IPS DF 19.7 (cell line): ENCODE measurements at regions not wholly inside any gene's neighbourhood (a gene's known extent, or its start where the extent isn't known, plus 50 kb on each side); places are given as distances from the start of the nearest gene placed in this dataset.
"Not testable (repeated sequence)": the region's sequence is repeated elsewhere in the genome, so short reads cannot be mapped to it uniquely, and the experiment has no call there.

Experiments
- DNase-seq: peaks from one replicate; pipeline ENCODE4 v3.0.0-alpha.2; 2013; ENCODE audit warnings: low read depth, low spot score

DNA sequence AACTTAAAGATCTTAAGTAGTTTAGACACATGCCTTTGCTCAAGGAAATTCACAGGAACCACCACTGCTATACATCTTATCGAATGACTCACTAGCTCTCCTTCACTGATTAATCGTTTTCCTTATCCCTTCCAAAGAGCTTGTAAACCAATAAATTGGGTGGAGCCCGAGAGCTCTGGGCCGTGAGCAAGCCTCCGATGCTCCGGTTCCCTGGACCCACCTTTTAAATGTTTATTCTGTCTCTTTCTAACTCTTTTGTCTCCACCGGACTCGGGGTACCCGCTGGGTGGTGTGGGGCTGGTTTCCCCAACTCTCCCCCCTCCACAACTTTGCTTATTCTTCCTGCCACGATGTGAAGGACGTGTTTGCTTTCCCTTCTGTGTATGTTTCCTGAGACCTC is 292.9 kb upstream of the TMEFF2 start:
- no peak for DNase-seq

DNA sequence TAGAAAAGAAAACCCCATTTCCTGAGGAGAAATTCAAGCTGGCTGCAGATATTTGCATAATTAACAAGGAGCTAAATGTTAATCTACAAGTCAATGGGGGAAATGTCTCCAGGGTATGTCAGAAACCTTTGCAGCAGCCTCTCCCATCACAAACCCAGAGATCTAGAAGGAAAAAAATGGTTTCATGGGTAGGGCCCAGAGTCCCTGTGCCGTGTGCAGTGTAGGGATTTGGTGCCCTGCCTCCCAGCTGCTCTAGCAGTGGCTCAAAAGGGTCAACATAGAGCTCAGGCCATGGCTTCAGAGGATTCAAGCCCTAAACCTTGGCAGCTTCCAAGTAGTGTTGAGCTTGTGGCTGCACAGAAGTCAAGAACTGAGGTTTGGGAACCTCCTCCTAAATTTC is 290.2 kb upstream of the TMEFF2 start:
- DNase-seq, result no peak

DNA sequence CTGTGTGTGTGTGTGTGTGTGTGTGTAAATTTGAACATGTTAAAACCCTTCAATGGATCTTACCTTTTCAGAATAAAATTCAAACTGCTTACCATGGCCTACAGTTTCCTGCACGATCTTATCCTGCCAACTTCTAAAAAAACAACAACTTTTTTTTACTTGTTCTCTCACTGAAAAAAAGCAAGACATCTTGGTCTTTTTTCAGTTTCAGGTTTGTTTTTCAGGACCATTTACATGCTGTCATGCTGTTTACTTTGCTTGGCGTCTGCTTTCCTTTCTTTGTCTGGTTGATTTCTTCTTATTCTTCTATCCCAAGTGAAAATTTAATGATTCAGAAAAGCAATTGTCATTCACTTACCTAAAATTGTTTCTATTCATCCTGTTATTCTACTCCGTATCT is 286.3 kb upstream of the TMEFF2 start:
- no peak for DNase-seq

DNA sequence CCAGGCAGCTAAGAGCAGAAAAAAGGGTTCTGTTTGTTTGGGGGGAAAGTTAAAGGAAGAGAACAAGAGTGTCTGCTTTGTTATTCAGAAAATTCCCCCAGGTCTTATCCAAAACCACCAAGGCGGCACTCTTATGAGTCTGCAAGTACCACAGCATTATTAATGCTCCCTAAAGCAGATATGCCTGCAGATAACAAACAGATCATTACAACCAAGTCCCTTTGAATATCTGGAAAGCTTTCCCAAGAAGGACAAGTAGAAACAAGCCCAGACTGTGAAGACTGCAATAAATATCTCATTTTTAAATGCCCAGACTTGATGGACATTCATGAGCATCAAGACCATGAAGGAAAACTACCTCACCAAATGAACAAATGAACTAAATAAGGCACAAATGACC is 278.6 kb upstream of the TMEFF2 start:
- DNase-seq, result no peak

DNA sequence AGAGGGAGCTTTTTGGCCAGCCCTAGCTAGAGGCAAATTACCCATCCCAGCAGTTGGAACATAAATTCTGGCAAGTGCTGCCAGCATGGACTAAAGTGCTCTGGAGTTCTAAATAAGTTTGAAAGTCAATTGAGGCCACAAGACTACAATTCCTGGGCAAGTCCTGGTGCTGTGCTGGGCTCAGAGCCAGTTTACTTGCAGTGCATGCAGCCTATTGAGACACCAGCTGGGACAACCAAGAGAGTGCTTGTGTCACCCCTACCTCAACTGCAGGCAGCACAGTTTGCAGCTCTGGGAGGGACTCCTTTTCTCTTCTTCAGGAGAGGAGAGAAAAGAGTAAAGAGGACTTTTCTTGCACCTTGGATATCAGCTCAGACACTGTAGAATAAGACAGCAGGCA is 277.2 kb upstream of the TMEFF2 start:
- DNase-seq, result no peak

DNA sequence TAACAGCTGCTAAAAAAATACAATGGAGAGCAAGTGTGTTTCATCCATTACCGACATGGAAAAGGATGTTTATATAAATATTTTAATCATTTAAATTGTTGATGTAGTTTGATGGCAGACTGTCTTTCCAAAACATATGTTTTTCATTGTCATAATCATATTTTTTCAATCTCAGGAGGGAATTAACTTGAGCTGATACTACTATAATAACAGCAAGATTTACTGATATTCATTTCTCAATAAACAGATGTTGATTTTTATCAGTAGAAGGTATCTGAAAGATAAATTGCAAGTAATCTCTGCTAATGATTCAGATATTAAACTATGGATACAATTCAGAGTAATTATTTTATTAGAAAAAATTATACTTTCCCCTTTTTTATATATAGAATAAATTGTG is 274.9 kb upstream of the TMEFF2 start:
- no peak for DNase-seq

- no peak for DNase-seq
Observed at GRCh38 chr2:192467953-192468660, 273.4 kb upstream of the TMEFF2 start.

GRCh38 chr2:192465141-192465540 is 270.4 kb upstream of the TMEFF2 start:
- DNase-seq, result no peak

DNA sequence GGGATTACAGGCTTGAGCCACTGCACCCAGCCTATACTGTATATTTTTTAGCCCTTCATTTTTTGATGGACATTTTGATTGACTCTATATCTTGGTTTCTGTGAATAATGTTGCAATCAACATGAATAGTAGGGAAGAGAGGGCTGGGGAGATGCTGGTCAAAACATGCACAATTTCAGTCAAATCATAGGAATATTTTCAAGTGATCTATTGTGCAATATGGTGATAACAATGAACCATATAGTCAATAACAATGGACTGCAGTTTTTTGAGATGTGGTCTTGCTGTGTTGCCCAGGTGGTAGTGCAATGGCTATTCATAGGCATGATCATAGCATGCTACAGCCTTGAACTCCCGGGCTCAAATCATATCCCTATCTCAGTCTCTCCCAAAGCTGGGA is 264.7 kb upstream of the TMEFF2 start:
- no peak for DNase-seq

DNA sequence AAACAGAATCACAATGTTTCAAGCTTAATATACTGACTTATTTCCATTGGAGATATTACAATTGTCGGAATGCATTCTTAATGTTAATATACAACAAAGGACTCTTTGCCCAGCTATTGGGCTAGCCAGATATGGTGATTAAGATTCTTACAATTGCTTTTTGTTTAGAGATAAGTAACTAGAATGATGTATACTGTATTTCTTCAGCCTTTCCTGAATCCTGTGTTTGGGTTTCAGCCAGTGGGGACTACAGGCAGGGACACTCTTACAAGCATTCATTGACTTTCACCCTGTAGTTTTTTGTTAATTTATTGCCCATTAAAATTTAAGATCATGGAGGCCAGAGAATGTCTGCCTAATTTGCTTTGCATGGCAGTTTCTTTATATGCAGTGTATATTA is 254.1 kb upstream of the TMEFF2 start:
- no peak for DNase-seq

DNA sequence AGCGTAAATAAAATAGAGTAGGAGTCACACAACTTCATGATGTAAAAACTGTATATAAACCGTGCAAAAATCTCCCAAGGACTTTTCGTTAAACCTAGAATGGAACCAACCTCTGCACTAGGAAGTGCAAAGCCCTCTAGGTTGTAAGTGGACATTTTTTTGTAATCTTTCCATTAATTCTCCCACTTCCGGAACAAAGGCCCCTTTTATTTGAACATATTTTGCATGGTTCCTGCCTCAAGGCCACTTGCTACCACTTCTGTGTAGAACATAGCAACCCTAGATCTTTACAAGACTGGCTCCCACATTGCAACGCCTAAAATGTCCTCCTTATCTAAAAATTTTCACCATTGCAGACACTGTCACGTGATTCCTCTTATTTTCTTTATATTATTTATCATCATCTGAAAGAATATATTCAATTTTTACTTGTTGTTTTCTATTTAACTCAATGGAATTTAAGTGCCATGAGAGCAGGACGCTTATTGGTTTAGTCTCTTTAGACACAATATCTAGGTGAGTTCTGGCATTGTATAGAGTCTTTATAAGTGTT is 249.6 kb upstream of the TMEFF2 start:
- DNase-seq, result no peak

DNA sequence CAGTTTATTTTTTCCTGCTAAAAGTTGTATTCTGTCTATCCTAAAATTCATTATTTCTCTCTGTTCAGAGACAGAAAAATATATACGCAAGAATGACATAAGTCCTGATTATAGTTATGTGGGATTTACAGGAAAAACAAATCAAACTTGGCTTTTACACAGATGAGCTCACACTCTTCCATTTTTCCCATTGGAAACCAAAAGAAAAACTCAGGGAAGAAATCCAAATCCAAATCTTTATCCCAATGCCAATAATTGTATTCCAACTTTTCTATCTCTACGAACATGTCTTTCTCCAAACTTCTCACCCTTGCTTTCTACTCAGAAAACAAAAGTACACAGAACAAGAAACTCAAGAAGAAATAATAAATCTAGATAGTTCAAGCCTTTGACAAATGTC is 249.1 kb upstream of the TMEFF2 start:
- DNase-seq, result no peak

DNA sequence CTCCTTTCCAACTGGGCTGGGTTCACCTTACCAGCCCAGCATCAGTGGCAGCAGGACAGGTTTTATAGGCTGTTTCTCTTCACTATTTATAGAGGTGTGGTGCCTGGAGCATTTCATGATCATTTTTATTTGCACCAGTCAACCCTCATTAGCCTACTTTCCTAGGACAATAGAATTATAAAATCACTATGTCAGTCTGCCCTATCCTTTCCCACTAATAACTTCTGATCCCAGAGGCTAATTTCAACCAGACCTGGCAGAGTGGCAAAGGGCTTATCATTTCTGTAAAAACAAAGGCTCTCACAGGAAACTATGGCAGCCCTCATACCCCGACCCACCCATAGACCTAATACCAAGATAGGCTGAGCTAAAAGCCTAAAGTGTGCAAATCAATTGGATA is 243.5 kb upstream of the TMEFF2 start:
- DNase-seq, result no peak

DNA sequence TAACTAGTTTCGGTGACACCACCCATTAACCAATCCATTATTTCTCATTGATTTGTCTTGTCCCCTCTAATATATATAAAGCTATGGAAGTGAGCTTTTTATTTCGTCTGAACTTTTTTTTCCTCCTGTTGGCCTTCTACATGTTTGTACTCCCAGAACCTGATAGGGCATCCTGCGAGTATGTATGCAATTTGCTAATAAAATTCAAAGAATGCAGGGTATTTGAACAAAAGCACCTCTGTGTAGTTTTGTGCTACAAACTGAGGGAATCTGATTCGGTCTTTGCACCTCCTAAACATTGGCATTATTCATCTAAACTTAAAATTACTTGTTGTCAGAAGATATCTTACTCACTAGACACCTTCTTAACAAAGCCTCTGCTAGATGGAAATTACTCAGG is 242.9 kb upstream of the TMEFF2 start:
- no peak for DNase-seq

- no peak for DNase-seq
Observed at GRCh38 chr2:192424243-192424642, 229.5 kb upstream of the TMEFF2 start.

DNA sequence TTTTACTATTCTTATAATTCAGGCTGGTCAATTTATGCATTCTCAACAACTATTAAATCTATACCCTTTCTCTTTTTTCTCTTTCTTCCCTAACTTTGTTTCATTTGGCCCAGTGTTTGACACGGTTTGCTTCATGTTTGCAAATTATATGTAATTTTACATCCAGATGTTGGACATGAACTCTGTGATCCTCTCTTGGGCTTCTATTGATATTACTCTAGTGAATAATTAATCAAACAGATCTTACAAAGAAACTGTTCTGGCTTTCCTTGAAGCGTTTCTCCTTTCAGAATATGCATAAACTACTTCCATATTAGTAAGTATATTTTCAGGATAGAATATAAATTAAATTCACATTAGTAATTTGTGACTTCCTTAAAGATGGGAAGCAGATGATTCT is 225.1 kb upstream of the TMEFF2 start:
- DNase-seq, result no peak

- no peak for DNase-seq
Observed at GRCh38 chr2:192416060-192416459, 221.3 kb upstream of the TMEFF2 start.

DNA sequence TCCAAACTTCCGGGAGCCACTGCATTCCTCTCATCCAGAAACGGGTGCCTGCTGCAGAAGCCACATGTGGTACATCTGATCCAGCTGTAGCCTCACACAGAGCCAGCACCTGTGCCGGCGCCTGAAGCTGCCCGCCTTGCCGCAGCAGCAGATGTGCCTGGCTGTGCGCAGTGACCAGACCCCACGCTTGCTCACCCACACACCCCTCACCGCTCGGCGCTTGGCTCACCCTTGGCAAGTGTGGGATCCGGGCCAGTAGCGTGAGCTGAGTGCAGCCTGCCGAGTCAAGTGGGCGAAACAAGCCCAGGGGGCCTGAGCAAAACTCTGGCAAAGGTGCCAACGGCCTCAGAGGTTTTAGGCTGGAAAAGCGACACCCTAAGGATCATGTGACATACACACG is 220.1 kb upstream of the TMEFF2 start:
- DNase-seq, result no peak

DNA sequence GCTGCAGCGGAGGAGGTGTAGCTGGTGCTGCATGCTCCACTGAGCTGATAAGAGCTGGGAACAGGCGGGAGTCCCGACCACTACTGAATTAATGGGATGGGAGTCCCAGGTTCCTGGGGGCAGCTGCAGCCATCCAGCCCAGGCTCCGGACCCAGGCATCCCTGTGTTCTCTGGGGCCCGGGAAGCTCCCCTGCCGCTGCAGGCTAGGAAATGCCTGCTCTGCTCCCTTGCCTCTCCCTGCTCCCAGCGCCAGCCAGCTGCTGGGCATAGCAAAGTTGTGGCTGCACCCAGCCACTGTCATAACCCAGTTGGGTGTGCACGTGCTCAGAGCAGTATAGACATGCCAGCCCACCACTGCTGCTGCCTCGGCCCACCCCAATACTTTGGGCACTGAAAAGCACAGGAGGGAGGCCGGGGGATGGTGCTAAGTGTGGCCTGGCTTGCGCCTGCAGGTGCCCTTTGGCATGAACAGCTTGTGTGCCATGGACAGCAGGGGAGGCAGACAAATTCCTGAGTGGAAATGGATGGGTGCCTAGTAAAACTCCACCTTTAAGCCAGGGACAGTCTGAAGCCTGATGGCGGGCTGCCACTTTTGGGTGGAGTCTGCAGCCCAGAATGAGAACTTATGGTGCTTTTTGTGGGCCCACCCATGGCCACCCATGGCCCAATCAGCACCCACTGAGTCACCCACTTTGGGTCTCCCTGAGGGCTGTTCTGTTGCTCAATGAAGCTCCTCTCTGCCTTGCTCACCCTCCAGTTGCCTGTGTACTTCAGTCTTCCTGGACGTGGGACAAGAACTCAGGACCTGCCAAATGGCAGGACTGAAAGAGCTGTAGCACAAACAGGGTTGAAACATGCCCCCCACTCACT is 219.3 kb upstream of the TMEFF2 start:
- DNase-seq, result no peak

GRCh38 chr2:192412866-192413265 is 218.1 kb upstream of the TMEFF2 start:
- DNase-seq, result not testable (repeated sequence)

- no peak for DNase-seq
Observed at GRCh38 chr2:192412394-192412793, 217.7 kb upstream of the TMEFF2 start.

GRCh38 chr2:192411755-192412154 is 217.0 kb upstream of the TMEFF2 start:
- no peak for DNase-seq

- DNase-seq, result no peak
Observed at GRCh38 chr2:192410319-192410718, 215.6 kb upstream of the TMEFF2 start.
